GM18502 (cell line): ENCODE measurements at regions not wholly inside any gene's neighbourhood (a gene's known extent, or its start where the extent isn't known, plus 50 kb on each side); places are given as distances from the start of the nearest gene placed in this dataset.

Experiments used
- ATAC-seq: cut with Tn5 transposase; IDR thresholded peaks from one replicate; pipeline ENCODE4 v1.9.1; 2021; ENCODE audit warnings: mild to moderate bottlenecking; ENCODE audit not compliant: unreplicated experiment, poor library complexity

DNA sequence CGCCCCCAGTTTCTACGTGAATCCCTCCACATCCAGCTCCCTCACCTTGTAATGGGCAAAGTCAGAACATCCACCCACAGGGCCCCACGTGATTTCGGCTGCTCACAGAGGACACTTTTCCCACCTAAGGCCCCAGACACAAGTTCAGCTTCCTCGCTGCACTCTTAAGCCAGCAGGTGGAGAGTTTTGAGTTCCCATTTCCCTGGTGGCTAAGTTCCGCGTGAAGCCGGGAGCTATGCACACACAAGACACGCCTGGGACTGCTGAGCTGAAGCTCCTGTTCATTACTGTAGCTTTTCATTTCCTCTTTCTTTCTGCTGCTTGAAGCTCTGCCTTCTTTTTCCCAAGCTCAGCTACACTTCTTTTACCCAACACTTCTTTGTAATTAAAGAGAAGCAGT lies 273.8 kb downstream of the NPIPA8 start:
- no peak for ATAC-seq

DNA sequence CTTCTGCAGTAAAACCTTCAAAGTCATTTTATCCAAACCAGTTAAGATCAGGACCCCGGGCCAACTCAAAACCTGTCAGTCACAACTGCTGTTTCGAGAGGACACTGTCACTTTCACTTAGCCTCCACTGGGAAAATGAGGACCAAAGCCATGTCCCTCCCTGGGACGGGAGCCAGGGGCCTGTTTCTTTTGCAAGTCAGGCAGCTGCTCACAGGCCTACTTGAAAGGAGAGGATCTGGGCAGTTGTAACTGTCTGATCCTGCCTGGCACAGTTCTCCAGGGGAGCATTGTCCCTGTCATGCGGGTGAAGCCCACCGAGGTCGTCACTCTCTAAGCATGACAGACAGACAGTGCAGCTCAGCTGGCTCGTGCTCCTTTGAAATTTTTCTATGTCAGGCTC lies 276.2 kb downstream of the NPIPA8 start:
- ATAC-seq: no peak

DNA sequence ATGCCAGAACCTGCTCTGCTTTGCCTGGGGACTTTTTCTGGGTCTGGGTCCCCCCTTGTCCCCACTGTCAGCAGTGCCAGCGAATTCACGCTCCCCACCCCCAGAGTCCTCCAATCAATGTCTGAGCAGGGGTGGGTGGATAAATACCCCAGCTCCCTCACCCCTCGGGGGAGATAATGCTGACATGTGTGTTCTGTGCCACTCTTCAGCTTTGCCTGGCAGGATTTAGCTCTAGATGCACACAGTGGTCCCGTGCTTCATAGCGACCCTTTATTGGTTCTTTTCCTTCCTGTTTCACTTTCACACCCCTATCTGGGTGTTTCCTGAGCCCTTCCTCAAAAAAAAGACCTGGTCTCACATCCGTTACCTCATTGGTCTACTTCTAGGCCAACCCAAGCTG lies 277.0 kb downstream of the NPIPA8 start:
- no peak for ATAC-seq

DNA sequence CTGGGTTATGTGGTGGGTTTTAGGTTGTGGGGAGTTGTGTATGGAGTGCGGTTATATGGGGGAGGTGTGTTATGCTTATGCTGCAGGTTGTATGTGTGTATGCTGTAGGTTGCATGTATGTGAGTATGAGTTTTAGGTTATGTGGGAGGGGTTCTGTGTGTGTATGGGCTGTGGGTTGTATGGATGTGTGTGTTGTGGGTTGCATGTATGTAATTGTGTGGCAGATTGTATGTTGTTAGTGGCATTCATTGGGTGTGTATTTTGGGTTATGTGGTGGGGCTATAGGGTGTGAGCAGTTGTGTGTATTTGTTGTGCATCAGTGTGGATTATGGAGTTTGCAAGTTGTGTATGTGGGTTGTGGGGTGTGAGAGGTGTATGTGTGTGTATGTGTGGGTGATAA lies 277.4 kb downstream of the NPIPA8 start:
- no peak for ATAC-seq

DNA sequence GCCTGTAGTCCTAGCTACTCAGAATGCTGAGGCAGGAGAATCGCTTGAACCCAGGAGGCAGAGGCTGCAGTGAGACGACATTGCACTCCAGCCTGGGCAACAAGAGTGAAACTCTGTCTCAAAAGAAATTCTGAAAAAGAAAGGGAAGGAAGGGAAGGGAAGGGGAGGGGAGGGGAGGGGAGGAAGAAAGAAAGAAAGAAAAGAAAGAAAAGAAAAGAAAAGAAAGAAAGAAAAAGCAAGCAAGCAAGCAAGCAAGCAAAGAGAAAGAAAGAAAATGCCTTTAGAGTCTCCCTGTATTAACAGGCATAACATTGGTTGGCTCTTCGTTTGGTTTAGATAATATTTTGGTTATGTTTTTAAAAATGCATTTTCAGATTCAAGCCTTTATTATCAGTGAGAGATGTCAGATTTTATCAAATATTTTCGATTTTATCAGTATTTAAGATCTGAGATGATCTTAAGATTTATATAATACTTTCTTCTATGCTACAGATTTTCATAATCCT lies 281.1 kb downstream of the NPIPA8 start:
- no peak for ATAC-seq

DNA sequence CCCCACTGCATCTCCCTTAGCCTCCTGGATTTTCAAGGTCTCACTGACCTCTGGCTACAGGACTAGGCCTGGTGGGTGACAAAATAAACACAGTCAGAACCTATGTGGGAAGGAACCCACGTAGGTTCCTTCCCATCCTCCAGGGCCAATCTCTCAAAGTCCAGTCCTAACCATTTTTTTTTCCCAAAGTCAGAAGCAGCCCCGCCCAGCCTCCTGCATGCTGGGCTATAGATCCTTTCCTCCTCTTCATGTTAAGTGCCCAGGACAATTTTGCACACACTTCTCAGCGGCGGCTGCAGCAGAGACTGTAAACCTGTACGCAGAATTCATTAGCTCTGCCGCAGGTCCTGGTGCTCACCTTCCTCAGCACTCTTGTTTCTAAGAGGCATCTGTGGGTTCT lies 285.8 kb downstream of the NPIPA8 start:
- no peak for ATAC-seq

DNA sequence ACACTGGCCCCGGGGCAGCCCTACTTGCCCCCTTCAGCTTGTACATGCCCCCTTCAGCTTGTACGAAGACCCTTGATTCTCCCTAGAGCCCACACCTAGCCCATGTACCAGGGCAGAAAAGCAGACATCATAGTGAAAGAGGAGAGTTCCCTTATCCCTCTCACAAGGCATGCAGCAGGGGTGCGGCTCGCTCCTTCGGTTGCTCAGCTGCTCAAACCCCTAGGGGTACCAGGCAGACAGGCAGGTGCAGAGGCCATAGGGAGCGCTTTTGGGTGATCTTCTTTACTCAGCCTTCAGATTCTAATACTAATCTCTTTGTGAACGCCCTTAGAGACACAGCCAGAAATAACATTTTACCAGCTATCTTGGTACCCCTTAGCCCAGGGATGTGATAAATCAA lies 286.3 kb downstream of the NPIPA8 start:
- no peak for ATAC-seq

DNA sequence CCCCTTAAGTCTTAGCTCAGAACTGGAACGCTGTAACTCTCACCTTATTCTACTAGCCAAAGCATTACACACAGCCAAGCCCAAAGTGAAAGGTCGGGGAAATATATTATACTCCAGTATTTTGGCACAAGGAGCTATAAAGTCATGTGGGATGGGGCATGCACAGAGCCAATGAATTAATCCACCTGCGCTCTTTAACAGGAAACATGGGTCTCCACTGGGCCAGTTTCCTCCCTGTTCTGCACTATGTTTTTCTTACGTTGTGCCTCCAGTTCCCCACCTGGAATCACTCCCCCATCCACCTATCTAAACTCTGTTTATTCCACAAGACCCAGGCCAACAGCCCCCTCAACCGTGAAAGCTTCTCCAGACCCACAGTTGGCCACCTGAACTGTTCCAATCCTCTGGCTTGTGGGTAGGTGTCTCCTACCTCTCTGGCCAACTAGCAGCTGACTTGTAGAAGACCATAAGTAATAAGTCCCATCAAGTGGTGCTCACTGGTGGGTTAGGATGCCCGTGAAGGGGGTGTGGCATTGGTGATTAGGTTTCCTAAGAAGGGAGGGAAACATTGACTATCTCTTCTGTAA lies 286.9 kb downstream of the NPIPA8 start:
- ATAC-seq: no peak

DNA sequence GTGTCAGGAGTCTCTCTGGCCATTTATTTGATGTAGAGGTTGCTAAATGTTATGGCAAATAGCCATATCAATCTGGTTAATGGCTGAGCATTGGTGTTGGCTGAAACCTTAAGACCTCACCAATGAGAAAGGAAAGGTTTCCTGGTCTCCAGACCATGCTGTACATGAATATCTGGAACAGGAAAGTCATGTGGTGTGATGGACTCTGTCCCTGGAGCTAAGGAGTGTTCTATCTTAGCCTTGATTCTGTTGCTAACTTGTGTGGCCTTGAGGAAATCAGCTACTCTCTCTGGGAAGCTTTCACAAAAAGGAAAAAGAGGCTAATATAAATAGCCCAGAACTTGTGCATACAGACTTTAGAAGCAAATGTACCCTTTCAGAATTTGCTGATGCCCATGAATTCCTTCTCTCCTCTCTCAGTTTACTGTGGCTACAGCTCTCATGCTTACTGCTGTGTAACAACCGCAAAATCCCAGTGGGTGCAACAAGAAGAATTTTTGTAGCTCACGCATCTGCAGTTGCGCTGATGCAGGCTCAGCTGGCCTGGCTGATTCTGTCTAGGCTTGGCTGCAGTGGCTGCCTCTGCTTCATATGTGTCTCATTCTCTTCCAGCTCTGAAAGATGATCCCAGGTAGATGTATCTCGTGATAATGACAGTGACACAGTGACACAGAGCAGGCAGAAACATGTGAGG lies 287.5 kb downstream of the NPIPA8 start:
- ATAC-seq: no peak

DNA sequence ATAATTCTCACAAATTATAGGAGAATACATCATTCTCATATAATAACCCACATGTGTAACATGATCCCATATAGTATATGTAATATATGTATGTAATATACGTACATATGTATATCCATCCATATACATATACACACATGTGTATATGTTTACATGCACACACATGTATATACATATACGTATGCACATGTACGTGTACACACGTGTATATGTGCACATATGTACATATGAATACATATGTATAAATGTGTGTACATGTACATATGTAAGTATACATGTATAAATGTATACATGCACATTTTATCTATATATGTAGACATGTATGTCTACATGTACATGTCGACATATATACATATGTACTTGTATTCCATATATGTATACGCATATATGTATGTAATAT lies 288.8 kb downstream of the NPIPA8 start:
- ATAC-seq: no peak

DNA sequence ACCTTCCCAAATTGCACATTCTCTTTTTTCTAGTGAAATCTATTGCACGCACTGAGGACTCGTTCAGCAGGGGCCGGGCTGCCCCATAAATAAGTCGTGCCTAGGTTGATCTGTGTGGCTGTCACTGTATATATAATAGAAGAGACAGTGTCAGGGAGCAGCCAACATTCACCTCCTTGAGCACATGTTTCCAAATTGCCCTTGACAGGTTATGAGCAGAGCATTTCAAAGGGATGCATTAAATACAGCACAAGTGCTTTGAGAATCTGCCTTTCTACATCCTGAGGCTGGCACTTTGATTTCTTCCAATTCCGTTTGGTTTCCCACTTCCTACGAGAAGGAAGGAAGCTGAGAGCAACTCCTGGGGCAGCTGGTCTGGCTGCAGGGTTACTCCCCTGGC lies 291.2 kb downstream of the NPIPA8 start:
- no peak for ATAC-seq

DNA sequence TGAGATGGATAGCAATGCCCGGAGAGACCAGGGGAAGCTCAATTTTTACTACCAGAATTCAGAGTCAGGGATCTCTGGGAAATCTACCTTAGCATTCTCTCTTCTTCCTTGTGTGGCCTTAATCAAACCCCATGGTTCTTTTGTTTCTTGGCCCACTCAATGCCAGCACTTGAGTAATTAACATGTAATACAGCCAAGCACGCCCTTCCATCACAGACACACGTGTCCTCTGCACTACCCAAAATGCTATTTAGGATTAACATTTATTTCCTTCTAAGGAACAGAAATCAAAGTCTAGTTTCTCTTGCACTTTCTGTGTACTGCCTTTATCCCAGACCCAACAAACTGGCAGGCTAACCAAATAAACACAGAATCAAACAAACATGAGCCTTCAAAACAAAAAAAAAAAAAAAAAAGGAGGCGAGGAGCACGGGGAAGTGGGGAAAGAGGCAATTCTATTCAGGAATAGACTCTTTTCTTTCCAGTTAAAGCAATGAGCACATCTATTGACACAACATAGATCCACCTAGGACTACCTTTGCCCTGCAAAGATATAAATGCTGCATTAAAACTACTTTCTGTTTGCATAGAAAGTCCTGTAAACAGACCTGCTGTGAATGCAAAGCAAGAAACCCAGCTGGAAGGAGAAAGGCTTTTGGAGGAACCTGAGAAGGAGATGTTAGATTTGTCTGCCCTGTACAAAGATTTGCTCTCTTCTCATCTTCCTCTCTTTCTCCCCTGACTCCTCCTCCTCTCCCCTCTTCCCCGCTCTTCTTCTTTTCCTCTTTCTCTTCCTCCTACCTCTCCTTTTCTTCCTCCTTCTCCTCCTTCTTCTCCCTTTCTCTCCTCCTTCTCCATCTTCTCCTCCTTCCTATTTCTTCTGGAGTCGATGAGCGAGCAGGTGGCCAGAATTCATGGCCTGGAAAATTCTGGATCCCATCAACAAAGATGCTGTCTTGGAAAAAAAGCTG lies 294.4 kb downstream of the NPIPA8 start:
- no peak for ATAC-seq

DNA sequence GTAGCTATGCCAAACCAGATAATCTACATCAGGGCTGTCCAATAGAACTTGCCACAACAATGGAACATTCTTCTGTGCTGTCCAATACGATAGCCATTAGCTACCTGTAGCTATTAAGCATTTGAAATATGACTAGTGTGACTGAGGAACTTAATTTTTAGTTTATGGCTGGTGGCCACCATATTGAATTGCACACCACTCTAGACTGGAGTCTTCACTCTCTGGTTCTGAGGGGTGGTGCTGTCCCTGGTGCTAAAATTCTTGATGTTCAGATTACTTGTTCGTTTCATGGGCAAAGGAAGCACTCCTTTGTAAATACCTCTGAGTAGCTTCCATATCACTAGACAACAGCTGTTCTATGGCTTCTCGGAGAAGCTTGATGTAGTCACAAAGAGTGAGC lies 296.6 kb downstream of the NPIPA8 start:
- no peak for ATAC-seq

DNA sequence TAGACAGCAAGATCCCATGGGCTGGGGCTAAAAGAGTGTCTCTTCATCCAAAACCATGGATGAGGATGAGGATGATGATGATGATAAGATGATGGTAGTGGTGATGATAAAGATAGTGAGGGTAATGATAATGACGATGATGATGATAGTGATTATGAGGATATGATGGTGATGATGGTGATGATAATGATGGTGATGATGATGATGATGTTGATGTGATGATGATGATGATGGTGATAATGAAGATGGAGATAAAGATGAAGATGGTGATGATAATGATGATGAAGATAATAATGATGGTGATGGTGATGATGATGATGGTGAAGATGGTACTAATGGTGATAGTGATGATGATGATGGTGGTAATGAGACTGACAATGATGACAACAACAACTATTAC lies 299.5 kb downstream of the NPIPA8 start:
- no peak for ATAC-seq

DNA sequence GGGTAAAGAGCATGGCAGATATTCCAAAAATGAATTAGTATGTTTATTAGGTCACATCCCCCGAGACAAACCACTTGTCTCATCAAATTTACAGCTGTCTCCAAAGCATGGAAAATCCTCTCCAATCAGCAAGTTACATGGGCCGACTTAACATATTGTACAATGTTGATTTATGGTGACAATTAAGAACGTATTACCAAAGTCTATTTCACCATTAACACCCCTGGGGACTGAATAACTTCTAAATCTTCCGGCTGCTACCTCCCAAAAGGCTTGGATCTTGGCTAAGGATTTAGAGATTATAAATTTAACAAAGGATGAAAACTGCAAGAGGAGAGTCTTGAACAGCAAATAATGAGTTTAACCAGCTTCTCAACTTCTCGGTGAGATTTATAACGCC lies 311.9 kb downstream of the NPIPA8 start:
- ATAC-seq: no peak

DNA sequence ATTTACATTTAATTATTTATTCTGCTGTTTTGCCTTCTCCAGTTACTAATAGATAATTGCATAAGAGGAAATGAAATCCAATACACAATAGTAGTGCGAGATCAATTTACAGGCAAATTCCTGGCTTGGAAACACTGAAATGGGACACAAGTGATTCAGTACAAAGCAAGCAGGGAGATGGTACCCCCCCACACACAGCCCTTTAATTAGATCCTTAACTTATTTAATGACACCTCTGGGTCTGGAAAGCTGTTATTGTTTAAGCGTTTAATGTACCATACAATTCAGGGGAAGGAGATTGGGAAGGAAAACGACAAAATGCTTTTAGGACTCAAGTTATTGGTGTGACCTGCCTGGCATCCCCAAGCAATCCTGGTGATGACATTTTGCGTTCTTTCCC lies 318.2 kb downstream of the NPIPA8 start:
- no peak for ATAC-seq

DNA sequence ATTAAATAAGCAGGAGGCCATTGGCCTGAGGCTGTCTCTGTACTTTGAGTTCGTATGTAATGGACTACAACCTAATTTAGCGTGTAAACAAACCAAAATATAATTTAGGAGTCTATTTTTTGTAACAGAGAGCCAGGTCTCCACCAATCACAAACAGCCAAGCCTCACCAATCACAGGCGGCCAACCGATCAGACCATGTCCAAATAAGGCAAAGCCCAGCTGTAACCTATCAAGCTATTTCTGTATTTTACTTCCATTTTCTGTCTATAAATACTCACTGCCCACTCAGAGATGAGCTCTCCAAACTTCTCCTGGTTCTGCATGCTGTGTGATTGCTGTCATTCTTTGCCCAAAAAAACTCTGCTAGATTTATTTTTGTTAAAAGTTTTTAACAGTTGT lies 322.7 kb downstream of the NPIPA8 start:
- ATAC-seq: no peak

DNA sequence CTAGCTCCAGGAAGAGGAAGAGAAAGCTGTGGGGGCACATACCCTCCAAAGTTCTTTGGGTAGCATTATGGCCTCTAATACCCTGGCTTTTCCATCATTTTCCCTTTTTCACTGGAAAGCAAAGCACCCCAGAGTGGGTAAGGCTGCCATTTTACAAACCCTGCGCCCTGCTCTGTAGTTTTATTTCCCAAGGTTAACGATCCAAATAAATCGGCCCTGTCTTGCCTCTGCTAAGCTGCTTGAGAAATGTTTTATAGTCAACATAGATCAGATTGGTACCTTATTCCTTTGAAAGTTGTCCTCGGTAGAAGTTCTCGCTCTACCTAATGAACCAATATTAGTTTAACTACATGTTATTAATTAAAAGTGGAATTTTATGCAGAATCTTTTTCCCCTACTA lies 328.2 kb downstream of the NPIPA8 start:
- no peak for ATAC-seq

DNA sequence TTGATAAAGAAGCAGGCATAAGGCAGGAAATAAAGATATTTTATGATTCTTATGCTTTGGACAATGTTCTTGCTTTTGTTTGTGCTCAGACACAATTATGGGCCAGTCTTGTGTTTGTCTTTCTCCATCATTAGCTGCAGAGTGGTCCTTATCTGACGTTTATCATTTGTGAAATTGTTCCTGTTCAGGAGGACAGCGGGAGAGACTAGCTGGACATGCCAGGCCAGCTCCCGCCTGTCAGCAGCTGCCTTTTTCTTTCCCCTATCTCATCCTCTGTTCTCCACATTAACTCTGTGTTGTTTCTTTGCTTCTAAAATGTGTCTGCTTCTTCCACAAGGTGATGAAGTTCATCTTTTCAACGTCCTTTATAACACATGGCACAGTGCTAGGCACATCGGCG lies 333.5 kb downstream of the NPIPA8 start:
- ATAC-seq: no peak

DNA sequence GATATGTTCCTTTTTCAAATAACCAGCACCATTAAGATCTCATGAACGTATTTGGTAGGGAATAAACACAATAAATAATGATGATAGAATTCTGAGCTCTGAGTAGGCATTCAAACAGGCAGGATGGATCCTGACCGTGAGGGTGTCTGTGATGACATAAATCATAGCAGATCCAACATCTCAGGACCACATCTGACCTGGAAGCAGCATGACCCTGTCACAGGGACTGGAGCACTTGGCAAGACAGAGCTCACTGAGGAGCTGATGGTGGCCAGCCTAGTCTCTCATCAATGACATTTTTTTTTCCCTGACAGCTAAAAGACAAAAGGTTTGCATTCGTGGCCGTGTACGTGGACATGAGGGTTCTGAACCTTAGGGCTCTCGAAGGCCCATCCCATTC lies 337.5 kb downstream of the NPIPA8 start:
- ATAC-seq: no peak

DNA sequence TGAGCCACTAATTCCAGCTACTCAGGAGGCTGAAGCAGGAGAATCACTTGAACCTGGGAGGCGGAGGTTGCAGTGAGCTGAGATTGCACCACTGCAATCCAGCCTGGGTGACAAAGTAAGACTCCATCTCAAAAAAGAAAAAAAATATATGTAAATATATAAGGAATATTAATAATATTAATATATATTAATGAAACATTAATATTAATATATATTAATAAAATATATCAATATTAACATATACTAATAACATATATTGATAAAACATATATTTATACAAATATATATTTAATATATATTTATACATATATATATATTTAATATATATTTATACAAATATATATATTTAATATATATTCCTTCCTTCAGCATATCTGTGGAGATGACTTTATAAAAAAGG lies 338.0 kb downstream of the NPIPA8 start:
- no peak for ATAC-seq
